Prostate gland (tissue), 2 donors: ENCODE measurements at regions not wholly inside any gene's neighbourhood (a gene's known extent, or its start where the extent isn't known, plus 50 kb on each side); places are given as distances from the start of the nearest gene placed in this dataset.

Experiments
- DNase-seq: peaks from one replicate; pipeline ENCODE4 v3.0.0-alpha.2; 2019; ENCODE audit warnings: low spot score
- H3K27ac ChIP-seq, 2 donors: fragments of 200-600 bp; sonication (generic); 2 replicates each; pipeline ENCODE4 v1.5.1; 2017 to 2019
- H3K27me3 ChIP-seq: fragments of 200-600 bp; sonication (generic); replicated peaks from 2 replicates; pipeline ENCODE4 v1.5.1; 2019; ENCODE audit not compliant: insufficient read depth
- H3K36me3 ChIP-seq, 2 donors: fragments of 200-600 bp; sonication (generic); 1 replicate in 1 of 2; 2 replicates in 1 of 2; pipeline versions ENCODE4 v1.5.1 to v1.8.1; 2017 to 2019
- H3K4me1 ChIP-seq: fragments of 200-600 bp; sonication (generic); replicated peaks from 2 replicates; pipeline ENCODE4 v1.5.1; 2019
- H3K4me3 ChIP-seq, 2 donors: fragments of 200-600 bp; sonication (generic); 2 replicates each; pipeline ENCODE4 v1.5.1; 2017 to 2019
- H3K9me3 ChIP-seq: fragments of 200-600 bp; sonication (generic); 2 replicates; pipeline ENCODE4 v1.5.1; 2017
- POLR2A ChIP-seq: fragments of 450-650 bp; IDR thresholded peaks from one replicate; pipeline ENCODE4 v1.6.1; 2016; ENCODE audit warnings: antibody characterized with exemption, mild to moderate bottlenecking
- POLR2AphosphoS5 ChIP-seq: sonication (generic); formaldehyde crosslinking; IDR thresholded peaks from one replicate; pipeline ENCODE4 v1.6.1; 2017; ENCODE audit warnings: antibody characterized with exemption
- WGBS: methylation state at CpG from one replicate; pipeline ENCODE4 v1.1.5; 2018; 5-methylcytosine and 5-hydroxymethylcytosine counted together
- intact Hi-C: fragments of 100-400 bp; cut with DNase I; formaldehyde crosslinking; loops from one replicate; pipeline ENCODE4 v1.14.2; 2022
- TF ChIP-seq, protein P1 (sequence below), 4 experiments: fragments of 200-600 bp in 2 of 4; fragments of 450-650 bp in 2 of 4; sonication (generic) in 2 of 4; IDR thresholded peaks; 1 replicate in 3 of 4; 2 replicates in 1 of 4; pipeline ENCODE4 v1.5.1; 2016 to 2019; ENCODE audit warnings: antibody characterized with exemption in 4 of 4, mild to moderate bottlenecking in 2 of 4, moderate library complexity in 2 of 4

DNA sequence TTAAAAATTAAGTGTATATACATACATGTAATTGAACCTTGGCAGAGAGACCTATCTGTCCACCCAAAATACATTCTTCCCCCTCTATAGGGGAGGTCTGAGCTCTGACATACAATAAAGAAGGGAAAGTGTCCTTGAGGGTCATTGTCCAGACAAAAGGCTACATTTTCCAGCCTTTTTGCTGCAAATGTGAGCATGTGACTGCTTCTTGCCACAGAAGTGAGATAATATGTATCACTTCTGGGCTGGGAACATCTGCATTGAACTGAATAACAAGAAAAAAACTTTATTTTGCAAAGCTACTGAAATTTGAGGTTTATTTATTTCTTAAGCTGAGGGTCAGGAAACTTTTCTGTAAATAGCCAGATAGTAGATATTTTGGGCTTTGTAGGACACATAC is 131.3 kb downstream of the TBC1D30 start:
- no peak overlapping the region for H3K4me3 ChIP-seq
- no peaks in the 10 kb centered on the region for H3K9me3 ChIP-seq
- DNase-seq: no peak
- H3K27me3 ChIP-seq: no peaks in the 10 kb centered on the region
- no peaks in the 10 kb centered on the region for H3K36me3 ChIP-seq
- no peaks in the 10 kb centered on the region for H3K4me1 ChIP-seq
- H3K27ac ChIP-seq: no peak overlapping the region
- intact Hi-C loops: no loop called here
- TF ChIP-seq POLR2AphosphoS5 (no peak), POLR2A (no peak)
- TF ChIP-seq, protein P1, sequence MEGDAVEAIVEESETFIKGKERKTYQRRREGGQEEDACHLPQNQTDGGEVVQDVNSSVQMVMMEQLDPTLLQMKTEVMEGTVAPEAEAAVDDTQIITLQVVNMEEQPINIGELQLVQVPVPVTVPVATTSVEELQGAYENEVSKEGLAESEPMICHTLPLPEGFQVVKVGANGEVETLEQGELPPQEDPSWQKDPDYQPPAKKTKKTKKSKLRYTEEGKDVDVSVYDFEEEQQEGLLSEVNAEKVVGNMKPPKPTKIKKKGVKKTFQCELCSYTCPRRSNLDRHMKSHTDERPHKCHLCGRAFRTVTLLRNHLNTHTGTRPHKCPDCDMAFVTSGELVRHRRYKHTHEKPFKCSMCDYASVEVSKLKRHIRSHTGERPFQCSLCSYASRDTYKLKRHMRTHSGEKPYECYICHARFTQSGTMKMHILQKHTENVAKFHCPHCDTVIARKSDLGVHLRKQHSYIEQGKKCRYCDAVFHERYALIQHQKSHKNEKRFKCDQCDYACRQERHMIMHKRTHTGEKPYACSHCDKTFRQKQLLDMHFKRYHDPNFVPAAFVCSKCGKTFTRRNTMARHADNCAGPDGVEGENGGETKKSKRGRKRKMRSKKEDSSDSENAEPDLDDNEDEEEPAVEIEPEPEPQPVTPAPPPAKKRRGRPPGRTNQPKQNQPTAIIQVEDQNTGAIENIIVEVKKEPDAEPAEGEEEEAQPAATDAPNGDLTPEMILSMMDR (IDR thresholded peaks at IDR 0.05): no peak

DNA sequence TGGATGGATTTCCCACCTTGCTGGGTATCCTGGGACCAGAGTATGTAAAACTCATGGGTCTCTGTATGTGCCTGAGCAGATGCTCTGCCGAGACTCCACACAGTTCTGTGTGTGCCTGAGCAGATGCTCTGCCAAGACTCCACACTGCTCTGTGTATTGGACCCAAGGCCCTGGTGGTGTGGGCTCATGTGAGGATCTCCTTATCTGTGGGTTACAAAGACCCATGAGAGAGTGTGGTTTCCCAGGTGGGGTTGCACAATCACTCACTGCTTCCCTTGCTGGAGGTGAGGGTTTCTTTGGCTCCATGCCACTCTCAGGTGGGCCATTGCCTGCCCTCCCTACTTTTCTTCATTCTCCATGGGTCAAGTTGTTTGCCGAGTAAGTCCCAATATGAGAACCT is 141.5 kb downstream of the TBC1D30 start:
- Histone ChIP-seq H3K36me3 (no peaks in the 10 kb centered on the region), H3K4me3 (no peak overlapping the region), H3K27me3 (no peaks in the 10 kb centered on the region), H3K27ac (no peak overlapping the region), H3K4me1 (no peaks in the 10 kb centered on the region), H3K9me3 (no peaks in the 10 kb centered on the region)
- intact Hi-C loops: no loop called here
- WGBS: 73% methylated on average over 2 of the region's 2 CpGs
- no peak for DNase-seq
- TF ChIP-seq, protein P1 (IDR thresholded peaks at IDR 0.05): no peak
- TF ChIP-seq POLR2AphosphoS5: no peak
- TF ChIP-seq POLR2A: no peak

DNA sequence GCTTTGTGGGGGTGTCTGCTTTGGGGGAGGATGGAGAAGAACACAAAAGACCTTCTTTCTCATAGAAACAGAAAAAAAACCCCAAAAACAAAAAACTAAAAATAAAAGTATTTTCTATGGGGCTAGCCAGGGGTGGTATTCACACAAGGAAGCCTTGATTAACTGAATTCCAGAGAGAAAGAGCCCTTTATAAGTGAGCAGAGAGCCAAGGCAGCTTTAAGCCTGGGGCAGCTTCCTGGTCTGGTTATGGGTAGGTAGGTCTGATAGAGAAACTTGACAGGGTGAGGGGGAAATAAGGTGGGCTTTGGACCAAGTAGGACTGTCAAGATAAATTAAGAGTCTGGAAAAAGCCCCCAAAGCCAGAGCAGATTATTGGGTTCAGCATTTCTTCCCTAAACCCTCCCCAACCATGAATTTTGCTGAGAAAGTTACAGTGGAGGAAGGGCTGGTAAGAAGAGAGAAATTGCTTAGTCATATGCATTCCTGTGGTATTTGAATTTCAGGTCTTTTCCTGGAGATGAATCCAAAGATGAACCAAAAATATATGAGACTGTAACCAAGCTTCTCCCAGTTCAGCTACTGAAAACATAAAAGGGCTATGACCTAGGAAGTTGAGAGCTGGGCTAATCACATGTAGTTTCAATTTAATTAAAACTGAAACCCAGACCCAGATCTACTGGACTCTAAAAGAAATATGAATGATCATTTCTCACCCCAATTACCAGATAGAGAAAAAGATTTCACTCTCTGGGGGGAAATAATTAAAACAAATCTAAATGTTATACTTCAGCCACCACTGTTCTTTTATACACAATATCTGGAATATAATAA is 144.8 kb downstream of the TBC1D30 start:
- H3K27ac ChIP-seq: no peak overlapping the region
- intact Hi-C loops: no loop called here
- no peak for DNase-seq
- TF ChIP-seq, protein P1 (IDR thresholded peaks at IDR 0.05): no peak
- TF ChIP-seq POLR2AphosphoS5 (no peak), POLR2A (no peak)
- H3K4me3 ChIP-seq: no peak overlapping the region
- H3K27me3 ChIP-seq: no peaks in the 10 kb centered on the region
- no peaks in the 10 kb centered on the region for H3K9me3 ChIP-seq
- H3K4me1 ChIP-seq: no peaks in the 10 kb centered on the region
- no peaks in the 10 kb centered on the region for H3K36me3 ChIP-seq

DNA sequence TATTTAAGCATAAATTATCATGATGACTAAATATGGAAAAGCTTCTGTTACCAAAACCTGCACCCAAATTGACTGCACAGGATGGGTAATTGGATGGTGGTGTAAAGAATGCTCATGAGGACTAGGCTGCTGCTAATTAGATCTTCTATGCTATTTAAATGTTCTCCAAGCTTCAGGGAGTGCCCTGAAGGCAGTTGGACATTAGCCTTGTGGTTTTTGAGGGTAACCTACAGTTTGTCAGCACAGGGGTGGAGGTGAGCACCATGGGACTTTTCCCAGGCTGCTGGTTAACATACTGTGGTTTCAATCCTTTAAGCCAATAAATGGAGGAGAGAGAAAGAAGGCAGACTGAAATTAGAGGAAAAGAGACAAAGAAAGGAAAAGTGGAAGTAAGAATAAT is 145.0 kb downstream of the WIF1 start:
- TF ChIP-seq POLR2AphosphoS5 (no peak), POLR2A (no peak)
- TF ChIP-seq, protein P1 (IDR thresholded peaks at IDR 0.05): no peak

DNA sequence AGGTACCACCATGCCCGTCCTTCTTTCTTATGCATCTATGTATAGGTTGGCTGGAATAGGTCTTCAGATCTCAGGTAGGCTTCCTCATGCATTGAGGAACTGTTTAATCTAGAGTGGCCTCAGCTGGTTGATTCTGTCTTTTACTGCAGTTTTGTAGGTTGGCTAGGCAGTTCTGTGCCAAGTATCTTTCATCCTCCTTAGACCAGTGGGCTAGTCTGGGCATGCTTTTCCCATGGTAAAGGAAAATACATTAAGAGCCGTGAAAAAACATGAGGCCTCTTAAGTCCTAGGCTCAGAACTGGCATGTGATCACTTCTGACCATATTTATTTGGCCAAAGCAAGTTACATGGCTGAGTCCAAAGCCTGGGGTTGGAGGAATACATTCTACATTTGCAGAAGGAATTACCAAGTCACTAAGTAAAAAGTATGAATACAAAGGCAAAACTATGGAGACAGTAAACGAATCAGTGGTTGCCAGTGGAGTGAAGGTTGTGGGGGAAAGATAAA is 137.3 kb downstream of the WIF1 start:
- no peak overlapping the region for H3K27ac ChIP-seq
- 62% methylated on average over 3 of the region's 3 CpGs for WGBS
- no peaks in the 10 kb centered on the region for H3K36me3 ChIP-seq
- H3K4me3 ChIP-seq: no peak overlapping the region
- no peaks in the 10 kb centered on the region for H3K9me3 ChIP-seq
- no peak for DNase-seq
- H3K4me1 ChIP-seq: no peaks in the 10 kb centered on the region
- TF ChIP-seq POLR2AphosphoS5 (no peak), POLR2A (no peak)
- TF ChIP-seq, protein P1 (IDR thresholded peaks at IDR 0.05): no peak
- intact Hi-C loops: no loop called here
- H3K27me3 ChIP-seq: no peaks in the 10 kb centered on the region

More for the DNA sequence above, 145.0 kb downstream of the WIF1 start:
- no peaks in the 10 kb centered on the region for H3K4me1 ChIP-seq
- H3K36me3 ChIP-seq: no peaks in the 10 kb centered on the region
- no peak overlapping the region for H3K4me3 ChIP-seq
- intact Hi-C loops: no loop called here
- H3K9me3 ChIP-seq: no peaks in the 10 kb centered on the region
- H3K27ac ChIP-seq: no peak overlapping the region
- H3K27me3 ChIP-seq: no peaks in the 10 kb centered on the region
- no peak for DNase-seq
